SK-N-SH (cell line): ENCODE measurements at regions not wholly inside any gene's neighbourhood (a gene's known extent, or its start where the extent isn't known, plus 50 kb on each side); places are given as distances from the start of the nearest gene placed in this dataset.

ENCODE experiments used
- CTCF ChIA-PET: fragments of 300-600, 350-600 bp; formaldehyde crosslinking; extraction: SDS; loops from one replicate; lab custom pipeline; 2021; lab: Yijun Ruan, JAX
- POLR2A ChIA-PET: fragments of 350-600 bp; sonication (Branson Sonifier 250); formaldehyde crosslinking; extraction: SDS; loops from one replicate; lab custom pipeline; 2020; ENCODE audit warnings: antibody characterized with exemption, inconsistent platforms; lab: Yijun Ruan, JAX
- DNase-seq: peaks from one replicate; pipeline ENCODE4 v3.0.0; 2012
- H2AFZ ChIP-seq: fragments of 200-600 bp; sonication (generic); 2 replicates; pipeline ENCODE4 v1.8.1; 2016; ENCODE audit warnings: antibody characterized with exemption, mild to moderate bottlenecking, low read depth
- H3F3A ChIP-seq: fragments of 200-600 bp; sonication (generic); replicated peaks from 2 replicates; pipeline ENCODE3; 2016; ENCODE audit warnings: antibody characterized with exemption, mild to moderate bottlenecking; ENCODE audit not compliant: insufficient read depth
- H3K27ac ChIP-seq, 2 experiments: fragments of 200-500 bp in 1 of 2; fragments of 200-600 bp in 1 of 2; sonication (Bioruptor generic) in 1 of 2; sonication (generic), shearing (Covaris generic) in 1 of 2; 2 replicates each; pipeline versions ENCODE4 v1.5.1 to v1.6.1; 2014 to 2016; ENCODE audit warnings: low read depth in 2 of 2, inconsistent platforms in 1 of 2, low read length in 1 of 2, mild to moderate bottlenecking in 1 of 2, mixed read lengths in 1 of 2
- H3K27me3 ChIP-seq: fragments of 200-600 bp; sonication (generic), shearing (Covaris generic); 2 replicates; pipeline ENCODE4 v1.6.1; 2016; ENCODE audit warnings: mixed run types; ENCODE audit not compliant: insufficient read depth
- H3K36me3 ChIP-seq, 2 experiments: fragments of 200-500 bp in 1 of 2; fragments of 200-600 bp in 1 of 2; sonication (Bioruptor generic) in 1 of 2; sonication (generic) in 1 of 2; replicated peaks in 1 of 2; 2 replicates each; pipeline versions ENCODE3 to v1.5.1; 2014 to 2016; ENCODE audit warnings: low read length in 1 of 2, mild to moderate bottlenecking in 1 of 2; ENCODE audit not compliant: insufficient read depth in 2 of 2, control insufficient read depth in 1 of 2
- H3K4me1 ChIP-seq, 2 experiments: fragments of 200-500 bp in 1 of 2; fragments of 200-600 bp in 1 of 2; sonication (Bioruptor generic) in 1 of 2; sonication (generic), shearing (Covaris generic) in 1 of 2; 2 replicates each; pipeline versions ENCODE4 v1.5.1 to v1.6.1; 2014 to 2016; ENCODE audit warnings: low read depth in 1 of 2, low read length in 1 of 2, mixed run types in 1 of 2; ENCODE audit not compliant: insufficient read depth in 2 of 2, control insufficient read depth in 1 of 2
- H3K4me2 ChIP-seq: fragments of 200-600 bp; sonication (generic), shearing (Covaris generic); 2 replicates; pipeline ENCODE4 v1.6.1; 2017; ENCODE audit warnings: mixed run types
- H3K4me3 ChIP-seq, 2 experiments: fragments of 200-500 bp in 1 of 2; fragments of 200-600 bp in 1 of 2; sonication (Bioruptor generic) in 1 of 2; sonication (generic), shearing (Covaris generic) in 1 of 2; 2 replicates each; pipeline versions ENCODE4 v1.5.1 to v1.8.1; 2014 to 2016; ENCODE audit warnings: low read depth in 2 of 2, inconsistent platforms in 1 of 2, low read length in 1 of 2, mild to moderate bottlenecking in 1 of 2, mixed read lengths in 1 of 2, moderate library complexity in 1 of 2
- H3K79me2 ChIP-seq: fragments of 200-600 bp; sonication (generic); 2 replicates; pipeline ENCODE4 v1.8.1; 2017; ENCODE audit warnings: mild to moderate bottlenecking; ENCODE audit not compliant: insufficient read depth
- H3K9ac ChIP-seq: fragments of 200-600 bp; sonication (generic); 2 replicates; pipeline ENCODE4 v1.6.1; 2017; ENCODE audit warnings: mixed run types
- H3K9me2 ChIP-seq: fragments of 200-600 bp; sonication (generic); 2 replicates; pipeline ENCODE4 v1.6.1; 2017; ENCODE audit warnings: mixed run types
- H3K9me3 ChIP-seq: fragments of 200-600 bp; sonication (generic); 2 replicates; pipeline ENCODE4 v1.6.1; 2017; ENCODE audit warnings: mixed run types, mild to moderate bottlenecking, moderate library complexity
- H4K20me1 ChIP-seq: fragments of 200-600 bp; sonication (generic); 2 replicates; pipeline ENCODE4 v1.6.1; 2017; ENCODE audit warnings: mild to moderate bottlenecking, mixed run types; ENCODE audit not compliant: insufficient read depth
- CHD2 ChIP-seq: fragments of 150-350 bp; IDR thresholded peaks from 2 replicates; pipeline ENCODE4 v1.6.1; 2018; ENCODE audit warnings: low read length; ENCODE audit not compliant: partially characterized antibody
- ELF1 ChIP-seq: IDR thresholded peaks from 2 replicates; pipeline ENCODE4 v1.4.0; 2012
- EP300 ChIP-seq, 2 experiments: IDR thresholded peaks; 2 replicates each; pipeline versions ENCODE4 v1.4.0 to v1.6.1; 2012; ENCODE audit warnings: borderline replicate concordance in 1 of 2, low read depth in 1 of 2, low read length in 1 of 2
- EZH2phosphoT487 ChIP-seq: fragments of 200-600 bp; sonication (generic); IDR thresholded peaks from 2 replicates; pipeline ENCODE4 v1.6.1; 2017; ENCODE audit warnings: low read depth, mixed run types, mild to moderate bottlenecking, antibody characterized with exemption, moderate library complexity, borderline replicate concordance
- FOSL2 ChIP-seq: IDR thresholded peaks from 2 replicates; pipeline ENCODE4 v1.4.0; 2012; ENCODE audit warnings: low read depth, mild to moderate bottlenecking, moderate library complexity, borderline replicate concordance
- FOXJ3 ChIP-seq: sonication (generic); formaldehyde crosslinking; IDR thresholded peaks from 2 replicates; pipeline ENCODE4 v1.5.1; 2020; ENCODE audit warnings: mild to moderate bottlenecking, missing genetic modification reagents
- GABPA ChIP-seq: IDR thresholded peaks from 2 replicates; pipeline ENCODE4 v1.4.0; 2012; ENCODE audit warnings: low read depth, mild to moderate bottlenecking
- JUND ChIP-seq: IDR thresholded peaks from 2 replicates; pipeline ENCODE4 v1.4.0; 2012
- MXI1 ChIP-seq: IDR thresholded peaks from 2 replicates; pipeline ENCODE4 v1.6.1; 2012; ENCODE audit warnings: mild to moderate bottlenecking, low read depth, low read length, improper control_type of control experiment
- POLR2AphosphoS5 ChIP-seq: IDR thresholded peaks from 2 replicates; pipeline ENCODE4 v1.6.1; 2012; ENCODE audit warnings: low read depth, low read length
- RAD21 ChIP-seq: IDR thresholded peaks from 2 replicates; pipeline ENCODE4 v1.6.1; 2012; ENCODE audit warnings: mild to moderate bottlenecking, low read length
- RCOR1 ChIP-seq: fragments of 150-350 bp; IDR thresholded peaks from 2 replicates; pipeline ENCODE4 v1.6.1; 2017; ENCODE audit warnings: antibody characterized with exemption, low read length
- RXRA ChIP-seq: IDR thresholded peaks from 2 replicates; pipeline ENCODE4 v1.4.0; 2012; ENCODE audit warnings: low read depth, mild to moderate bottlenecking, borderline replicate concordance
- SIN3A ChIP-seq: IDR thresholded peaks from 2 replicates; pipeline ENCODE4 v1.6.1; 2012; ENCODE audit warnings: low read depth, mild to moderate bottlenecking, low read length, moderate library complexity, borderline replicate concordance
- USF2 ChIP-seq: fragments of 150-350 bp; IDR thresholded peaks from 2 replicates; pipeline ENCODE4 v1.6.1; 2017; ENCODE audit warnings: antibody characterized with exemption, low read length, low read depth, borderline replicate concordance
- YY1 ChIP-seq: IDR thresholded peaks from 2 replicates; pipeline ENCODE4 v1.4.0; 2012; ENCODE audit warnings: low read depth, mild to moderate bottlenecking
- ZBTB33 ChIP-seq: IDR thresholded peaks from 2 replicates; pipeline ENCODE4 v1.4.0; 2012; ENCODE audit warnings: low read depth, borderline replicate concordance
- WGBS: methylation state at CpG from one replicate; pipeline ENCODE4 v1.1.6; 2017; ENCODE audit warnings: low lambda C conversion rate; 5-methylcytosine and 5-hydroxymethylcytosine counted together
- TF ChIP-seq, protein P1 (sequence below): IDR thresholded peaks from 2 replicates; pipeline ENCODE4; 2012
- TF ChIP-seq, protein P2 (sequence below): fragments of 150-350 bp; IDR thresholded peaks from 2 replicates; pipeline ENCODE4 v1.6.1; 2016; ENCODE audit warnings: mild to moderate bottlenecking, low read depth, low read length
- TF ChIP-seq, protein P3 (sequence below): IDR thresholded peaks from 2 replicates; pipeline ENCODE4 v1.4.0; 2012; ENCODE audit warnings: low read depth

DNA sequence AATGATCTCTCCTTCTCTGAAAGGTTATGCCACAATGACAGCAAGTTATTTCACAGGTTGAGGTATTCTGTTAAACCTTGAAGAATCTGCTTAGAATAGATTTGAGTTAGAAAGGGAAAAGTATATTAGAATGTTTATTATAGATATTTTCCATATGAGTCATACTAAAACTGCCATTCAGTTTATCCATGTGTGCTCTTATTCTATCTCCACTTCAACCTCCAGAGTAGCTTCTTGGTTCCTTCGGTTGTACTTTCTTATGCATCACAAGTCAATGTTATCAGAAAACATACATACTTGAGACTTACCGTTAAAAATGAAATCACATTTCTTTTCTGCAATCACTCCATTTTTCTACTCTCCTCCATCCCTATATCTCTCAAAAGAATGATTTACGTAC, 197.7 kb downstream of the BCAT1 start (continued):
- TF ChIP-seq, protein P1, sequence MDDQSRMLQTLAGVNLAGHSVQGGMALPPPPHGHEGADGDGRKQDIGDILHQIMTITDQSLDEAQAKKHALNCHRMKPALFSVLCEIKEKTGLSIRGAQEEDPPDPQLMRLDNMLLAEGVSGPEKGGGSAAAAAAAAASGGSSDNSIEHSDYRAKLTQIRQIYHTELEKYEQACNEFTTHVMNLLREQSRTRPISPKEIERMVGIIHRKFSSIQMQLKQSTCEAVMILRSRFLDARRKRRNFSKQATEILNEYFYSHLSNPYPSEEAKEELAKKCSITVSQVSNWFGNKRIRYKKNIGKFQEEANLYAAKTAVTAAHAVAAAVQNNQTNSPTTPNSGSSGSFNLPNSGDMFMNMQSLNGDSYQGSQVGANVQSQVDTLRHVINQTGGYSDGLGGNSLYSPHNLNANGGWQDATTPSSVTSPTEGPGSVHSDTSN = no peak
- TF ChIP-seq, protein P2, sequence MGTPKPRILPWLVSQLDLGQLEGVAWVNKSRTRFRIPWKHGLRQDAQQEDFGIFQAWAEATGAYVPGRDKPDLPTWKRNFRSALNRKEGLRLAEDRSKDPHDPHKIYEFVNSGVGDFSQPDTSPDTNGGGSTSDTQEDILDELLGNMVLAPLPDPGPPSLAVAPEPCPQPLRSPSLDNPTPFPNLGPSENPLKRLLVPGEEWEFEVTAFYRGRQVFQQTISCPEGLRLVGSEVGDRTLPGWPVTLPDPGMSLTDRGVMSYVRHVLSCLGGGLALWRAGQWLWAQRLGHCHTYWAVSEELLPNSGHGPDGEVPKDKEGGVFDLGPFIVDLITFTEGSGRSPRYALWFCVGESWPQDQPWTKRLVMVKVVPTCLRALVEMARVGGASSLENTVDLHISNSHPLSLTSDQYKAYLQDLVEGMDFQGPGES = no peak
- TF ChIP-seq ELF1 = no peak
- TF ChIP-seq MXI1 = no peak
- no peak for TF ChIP-seq FOSL2
- TF ChIP-seq RAD21 = no peak
- TF ChIP-seq EP300 (IDR thresholded peaks at IDR 0.05; ENCODE audit: borderline replicate concordance in 1 of 2, low read depth in 1 of 2, low read length in 1 of 2) = no peak
- no peak for TF ChIP-seq FOXJ3 (CRISPR knock-in tag)
- no peak for TF ChIP-seq CHD2
- TF ChIP-seq POLR2AphosphoS5 = no peak
- no peak for TF ChIP-seq EZH2phosphoT487
- no peak for TF ChIP-seq GABPA
- TF ChIP-seq, all 33 proteins: peak for 0

DNA sequence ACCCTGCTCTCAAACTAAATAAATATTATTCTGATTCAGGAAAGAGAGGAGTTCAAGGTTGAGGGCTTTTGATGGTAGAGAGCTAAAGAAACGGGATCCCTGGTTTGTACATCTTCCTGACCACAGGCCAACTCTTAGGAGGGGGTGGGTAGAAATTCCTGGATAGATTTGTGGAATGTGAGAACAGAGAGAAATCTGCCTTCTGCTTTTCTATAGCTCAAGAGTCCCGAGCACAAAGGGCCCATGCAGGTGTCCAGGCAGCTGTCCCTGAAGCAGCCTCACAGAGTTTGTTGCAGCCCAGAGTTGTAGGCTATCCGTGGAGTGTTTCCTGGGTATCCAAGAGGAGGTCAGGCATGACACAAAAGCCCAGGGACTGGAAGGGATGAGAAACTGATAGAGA, 198.6 kb downstream of the BCAT1 start:
- H2AFZ ChIP-seq = no peak overlapping the region
- no peak overlapping the region for H3K4me3 ChIP-seq
- H3K9ac ChIP-seq = no peak overlapping the region
- no peak for TF ChIP-seq EP300 (IDR thresholded peaks at IDR 0.05; ENCODE audit: borderline replicate concordance in 1 of 2, low read depth in 1 of 2, low read length in 1 of 2)
- TF ChIP-seq, all 33 proteins: peak for 0
- Histone ChIP-seq H4K20me1 (no peaks in the 10 kb centered on the region), H3K27ac (no peak overlapping the region), H3K27me3 (no peaks in the 10 kb centered on the region), H3K36me3 (no peaks in the 10 kb centered on the region), H3K9me2 (no peaks in the 10 kb centered on the region), H3K79me2 (no peaks in the 10 kb centered on the region), H3K4me2 (no peak overlapping the region), H3F3A (peaks cover 6% of the 10 kb centered on the region), H3K4me1 (peaks cover 0 to 5% of the 10 kb centered on the region in 2 experiments; a peak in 1 of 4 replicates), H3K9me3 (no peaks in the 10 kb centered on the region)
- WGBS = 67% methylated on average over 3 of the region's 3 CpGs
- CTCF ChIA-PET = no interaction called here
- no peak for DNase-seq
- POLR2A ChIA-PET = no interaction called here

GRCh38 chr12:24749171-24749570, 199.7 kb downstream of the BCAT1 start:
- Histone ChIP-seq H3K27ac (no peak overlapping the region), H3K27me3 (no peaks in the 10 kb centered on the region), H3F3A (peaks cover 6% of the 10 kb centered on the region), H3K9ac (no peak overlapping the region), H3K36me3 (no peaks in the 10 kb centered on the region), H2AFZ (no peak overlapping the region), H3K4me2 (no peak overlapping the region), H3K4me3 (no peak overlapping the region), H3K9me2 (no peaks in the 10 kb centered on the region), H3K4me1 (no peaks in the 10 kb centered on the region), H3K79me2 (no peaks in the 10 kb centered on the region), H3K9me3 (no peaks in the 10 kb centered on the region), H4K20me1 (no peaks in the 10 kb centered on the region)
- ChIA-PET CTCF (interaction anchor here (1.0 kb wide), 1 partner anchor 19 kb away, joined by 3 read pairs; no protein-coding TSS in a partner anchor), POLR2A (no interaction called here)
- no peak for DNase-seq
- WGBS = 86% methylated on average over 3 of the region's 3 CpGs
- TF ChIP-seq RAD21 (no peak), RXRA (no peak), SIN3A (no peak), JUND (no peak), FOXJ3 (CRISPR knock-in tag) (no peak), YY1 (no peak), ZBTB33 (no peak), USF2 (no peak), EZH2phosphoT487 (no peak), RCOR1 (no peak), GABPA (no peak)
- TF ChIP-seq, protein P3, sequence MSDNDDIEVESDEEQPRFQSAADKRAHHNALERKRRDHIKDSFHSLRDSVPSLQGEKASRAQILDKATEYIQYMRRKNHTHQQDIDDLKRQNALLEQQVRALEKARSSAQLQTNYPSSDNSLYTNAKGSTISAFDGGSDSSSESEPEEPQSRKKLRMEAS = no peak
- TF ChIP-seq, protein P2 = no peak
